K562 (cell line): ENCODE measurements at regions not wholly inside any gene's neighbourhood (a gene's known extent, or its start where the extent isn't known, plus 50 kb on each side); places are given as distances from the start of the nearest gene placed in this dataset.

Source experiments
- ATAC-seq: fragments of 200-7000 bp; cut with Tn5 transposase; 3 replicates; pipeline ENCODE4 v1.9.1; 2020; ENCODE audit warnings: moderate library complexity
- BruUV-seq: library from RNA; stranded (reverse); fragments of 400-500 nt; replicated peaks from 2 replicates; lab custom pipeline; 2021; lab: Mats Ljungman, UMichigan
- CTCF ChIA-PET: fragments of 300-600 bp; formaldehyde crosslinking; extraction: SDS; loops from one replicate; lab custom pipeline; 2021; ENCODE audit warnings: low intra/inter-chr PET ratio; lab: Yijun Ruan, JAX
- POLR2A ChIA-PET: fragments of 300-600, 350-650 bp; sonication (Branson Sonifier 250); formaldehyde crosslinking; extraction: SDS; loops from one replicate; lab custom pipeline; 2021; ENCODE audit warnings: antibody characterized with exemption, inconsistent platforms; lab: Yijun Ruan, JAX
- DNase-seq, 4 experiments: peaks; one replicate each; pipeline versions ENCODE4 v3.0.0 to v3.0.0-alpha.2; 2011 to 2018; ENCODE audit warnings: low spot score in 3 of 4, mixed read lengths in 3 of 4; ENCODE audit errors: extremely low read depth in 1 of 4
- FAIRE-seq: peaks from 2 replicates; lab custom pipeline; 2011; peaks lifted over from hg19 to GRCh38; lab: Jason Lieb, UNC
- H2AFZ ChIP-seq: 2 replicates; pipeline ENCODE4 v1.6.0; 2011; ENCODE audit warnings: low read depth, low read length, control low read depth, inconsistent platforms
- H3K27ac ChIP-seq: fragments of 200-600 bp; 3 replicates; pipeline ENCODE4 v1.8.0; 2011; ENCODE audit warnings: low read depth, mild to moderate bottlenecking, control low read depth, inconsistent platforms, low read length, moderate library complexity, mixed read lengths; ENCODE audit errors: extremely low read depth
- H3K27me3 ChIP-seq, 2 experiments: fragments of 300-600 bp in 1 of 2; 2 replicates in 1 of 2; 3 replicates in 1 of 2; pipeline versions ENCODE4 v1.6.0 to v1.8.0; 2011; ENCODE audit warnings: inconsistent platforms in 2 of 2, low read length in 2 of 2, mild to moderate bottlenecking in 1 of 2, mixed read lengths in 1 of 2, moderate library complexity in 1 of 2; ENCODE audit not compliant: control insufficient read depth in 2 of 2, insufficient read depth in 2 of 2
- H3K36me3 ChIP-seq: fragments of 300-600 bp; 3 replicates; pipeline ENCODE4 v1.8.0; 2011; ENCODE audit warnings: mild to moderate bottlenecking, low read length, inconsistent platforms; ENCODE audit not compliant: control insufficient read depth, insufficient read depth
- H3K4me1 ChIP-seq, 2 experiments: fragments of 200-600 bp in 1 of 2; replicated peaks in 1 of 2; 2 replicates in 1 of 2; 3 replicates in 1 of 2; pipeline versions ENCODE4 v1.5.1 to v1.8.0; 2011; ENCODE audit warnings: inconsistent platforms in 2 of 2, low read length in 2 of 2, mild to moderate bottlenecking in 1 of 2, mixed read lengths in 1 of 2, moderate library complexity in 1 of 2; ENCODE audit not compliant: control insufficient read depth in 2 of 2, insufficient read depth in 2 of 2
- H3K4me2 ChIP-seq: 2 replicates; pipeline ENCODE4 v1.6.1; 2011; ENCODE audit warnings: low read length, control low read depth, inconsistent platforms, mixed read lengths; ENCODE audit not compliant: insufficient read depth
- H3K4me3 ChIP-seq: fragments of 200-600 bp; sonication (generic), shearing (Covaris generic); 2 replicates; pipeline ENCODE4 v1.5.1; 2016; ENCODE audit warnings: control low read depth, inconsistent platforms
- H3K79me2 ChIP-seq: fragments of 200-600 bp; 3 replicates; pipeline ENCODE4 v1.8.0; 2011; ENCODE audit warnings: low read length, inconsistent platforms; ENCODE audit not compliant: control insufficient read depth, insufficient read depth
- H3K9ac ChIP-seq, 2 experiments: 2 replicates each; pipeline versions ENCODE4 v1.6.0 to v1.6.1; 2011; ENCODE audit warnings: low read depth in 2 of 2, low read length in 2 of 2, control low read depth in 1 of 2, inconsistent platforms in 1 of 2, mild to moderate bottlenecking in 1 of 2, mixed read lengths in 1 of 2; ENCODE audit not compliant: insufficient read depth in 1 of 2
- H3K9me1 ChIP-seq: one replicate; pipeline ENCODE4 v1.6.0; 2011; ENCODE audit warnings: inconsistent platforms, mild to moderate bottlenecking, low read length, moderate library complexity; ENCODE audit not compliant: control insufficient read depth, insufficient read depth
- H3K9me3 ChIP-seq: replicated peaks from 2 replicates; pipeline ENCODE4 v1.5.1; 2011; ENCODE audit warnings: low read depth, low read length, inconsistent platforms; ENCODE audit not compliant: control insufficient read depth, insufficient read depth
- H4K20me1 ChIP-seq: replicated peaks from 2 replicates; pipeline ENCODE4 v1.6.1; 2011; ENCODE audit warnings: low read length, inconsistent platforms, mixed read lengths; ENCODE audit not compliant: control insufficient read depth, insufficient read depth
- ARHGAP35 ChIP-seq: fragments of 450-650 bp; IDR thresholded peaks from 2 replicates; pipeline ENCODE4 v1.6.1; 2018; ENCODE audit not compliant: partially characterized antibody
- CAMTA2 ChIP-seq: fragments of 250-450 bp; sonication (Bioruptor Pico); conservative IDR thresholded peaks from 2 replicates; pipeline ENCODE4 v1.5.1; 2022
- CREB3L1 ChIP-seq: fragments of 450-650 bp; IDR thresholded peaks from 2 replicates; pipeline ENCODE4 v1.6.1; 2014; ENCODE audit warnings: low read depth, mild to moderate bottlenecking, moderate library complexity, borderline replicate concordance
- GTF2E2 ChIP-seq: fragments of 200-800 bp; sonication (Bioruptor generic); IDR thresholded peaks from 2 replicates; pipeline ENCODE4 v1.6.1; 2016; ENCODE audit warnings: missing genetic modification characterization, missing compliant biosample characterization
- KDM4B ChIP-seq, 2 experiments: fragments of 450-650 bp in 1 of 2; sonication (generic) in 1 of 2; IDR thresholded peaks; 2 replicates each; pipeline ENCODE4 v1.6.1; 2016 to 2017; ENCODE audit warnings: borderline replicate concordance in 2 of 2, antibody characterized with exemption in 1 of 2, low read depth in 1 of 2, mild to moderate bottlenecking in 1 of 2
- SFPQ ChIP-seq: fragments of 200-400 bp; formaldehyde crosslinking; IDR thresholded peaks from 2 replicates; pipeline ENCODE4 v1.6.1; 2017; ENCODE audit warnings: mild to moderate bottlenecking, low read depth, low read length, moderate library complexity
- ZBTB12 ChIP-seq: fragments of 250-450 bp; sonication (Bioruptor Pico); IDR thresholded peaks from 2 replicates; pipeline ENCODE4 v1.4.0; 2020
- WGBS: fragments of 100-300 bp; shearing (Covaris generic); methylation state at CpG from one replicate; pipeline ENCODE4 v1.1.6; 2016; ENCODE audit warnings: low coverage, mixed read lengths; ENCODE audit not compliant: insufficient coverage; ENCODE audit errors: missing lambda C conversion rate; 5-methylcytosine and 5-hydroxymethylcytosine counted together
- in situ Hi-C: fragments of 300-500 bp; cut with MboI; formaldehyde crosslinking; loops from 4 replicates; pipeline ENCODE4 v1.15.0; 2018; ENCODE audit warnings: inconsistent platforms, mixed read lengths
- intact Hi-C: fragments of 100-400 bp; cut with micrococcal nuclease; formaldehyde crosslinking; loops from 2 replicates; pipeline ENCODE4 v1.14.2; 2022

GRCh38 chr1:4115191-4115900 lies 215.3 kb upstream of the C1orf174 start:
- TF ChIP-seq ZBTB12 (CRISPR knock-in tag) (no peak), GTF2E2 (tag) (no peak), SFPQ (no peak), ARHGAP35 (no peak), CREB3L1 (no peak), KDM4B (IDR thresholded peaks at IDR 0.05; ENCODE audit: borderline replicate concordance in 2 of 2, low read depth in 1 of 2) (no peak), CAMTA2 (no peak)
- no peak for ATAC-seq
- Histone ChIP-seq H3K4me1 (no peaks in the 10 kb centered on the region), H4K20me1 (no peaks in the 10 kb centered on the region; the same call in 1 of the 2 replicates), H3K27me3 (peaks cover 20 to 62% of the 10 kb centered on the region in 2 experiments; a peak in 4 of 5 replicates), H3K4me2 (no peak overlapping the region), H3K4me3 (no peak overlapping the region), H3K9ac (no peak overlapping the region), H3K36me3 (no peaks in the 10 kb centered on the region), H3K27ac (no peak overlapping the region), H2AFZ (no peak overlapping the region), H3K9me3 (no peaks in the 10 kb centered on the region), H3K79me2 (no peaks in the 10 kb centered on the region), H3K9me1 (no peaks in the 10 kb centered on the region)
- no peak for DNase-seq
- FAIRE-seq = no peak
- BruUV-seq = no TSS peak
- POLR2A ChIA-PET = interaction anchor here (0.6 to 0.7 kb wide), 3 partner anchors 9 to 184 kb away, joined by 3 to 6 read pairs (median 5); no protein-coding TSS in a partner anchor
- in situ Hi-C loops (no loop called here), intact Hi-C loops (no loop called here)
- WGBS = 0% methylated on average over 18 of the region's 18 CpGs
- CTCF ChIA-PET = no interaction called here
